K562 (cell line): ENCODE measurements at regions not wholly inside any gene's neighbourhood (a gene's known extent, or its start where the extent isn't known, plus 50 kb on each side); places are given as distances from the start of the nearest gene placed in this dataset.

ENCODE experiments used
- ATAC-seq: fragments of 200-7000 bp; cut with Tn5 transposase; 3 replicates; pipeline ENCODE4 v1.9.1; 2020; ENCODE audit warnings: moderate library complexity
- BruUV-seq: library from RNA; stranded (reverse); fragments of 400-500 nt; replicated peaks from 2 replicates; lab custom pipeline; 2021; lab: Mats Ljungman, UMichigan
- CTCF ChIA-PET: fragments of 300-600 bp; formaldehyde crosslinking; extraction: SDS; loops from one replicate; lab custom pipeline; 2021; ENCODE audit warnings: low intra/inter-chr PET ratio; lab: Yijun Ruan, JAX
- POLR2A ChIA-PET: fragments of 300-600, 350-650 bp; sonication (Branson Sonifier 250); formaldehyde crosslinking; extraction: SDS; loops from one replicate; lab custom pipeline; 2021; ENCODE audit warnings: antibody characterized with exemption, inconsistent platforms; lab: Yijun Ruan, JAX
- DNase-seq, 4 experiments: peaks; one replicate each; pipeline versions ENCODE4 v3.0.0 to v3.0.0-alpha.2; 2011 to 2018; ENCODE audit warnings: low spot score in 3 of 4, mixed read lengths in 3 of 4; ENCODE audit errors: extremely low read depth in 1 of 4
- FAIRE-seq: peaks from 2 replicates; lab custom pipeline; 2011; peaks lifted over from hg19 to GRCh38; lab: Jason Lieb, UNC
- H2AFZ ChIP-seq: 2 replicates; pipeline ENCODE4 v1.6.0; 2011; ENCODE audit warnings: low read depth, low read length, control low read depth, inconsistent platforms
- H3K27ac ChIP-seq: fragments of 200-600 bp; 3 replicates; pipeline ENCODE4 v1.8.0; 2011; ENCODE audit warnings: low read depth, mild to moderate bottlenecking, control low read depth, inconsistent platforms, low read length, moderate library complexity, mixed read lengths; ENCODE audit errors: extremely low read depth
- H3K27me3 ChIP-seq, 2 experiments: fragments of 300-600 bp in 1 of 2; 2 replicates in 1 of 2; 3 replicates in 1 of 2; pipeline versions ENCODE4 v1.6.0 to v1.8.0; 2011; ENCODE audit warnings: inconsistent platforms in 2 of 2, low read length in 2 of 2, mild to moderate bottlenecking in 1 of 2, mixed read lengths in 1 of 2, moderate library complexity in 1 of 2; ENCODE audit not compliant: control insufficient read depth in 2 of 2, insufficient read depth in 2 of 2
- H3K36me3 ChIP-seq: fragments of 300-600 bp; 3 replicates; pipeline ENCODE4 v1.8.0; 2011; ENCODE audit warnings: mild to moderate bottlenecking, low read length, inconsistent platforms; ENCODE audit not compliant: control insufficient read depth, insufficient read depth
- H3K4me1 ChIP-seq, 2 experiments: fragments of 200-600 bp in 1 of 2; replicated peaks in 1 of 2; 2 replicates in 1 of 2; 3 replicates in 1 of 2; pipeline versions ENCODE4 v1.5.1 to v1.8.0; 2011; ENCODE audit warnings: inconsistent platforms in 2 of 2, low read length in 2 of 2, mild to moderate bottlenecking in 1 of 2, mixed read lengths in 1 of 2, moderate library complexity in 1 of 2; ENCODE audit not compliant: control insufficient read depth in 2 of 2, insufficient read depth in 2 of 2
- H3K4me2 ChIP-seq: 2 replicates; pipeline ENCODE4 v1.6.1; 2011; ENCODE audit warnings: low read length, control low read depth, inconsistent platforms, mixed read lengths; ENCODE audit not compliant: insufficient read depth
- H3K4me3 ChIP-seq: fragments of 200-600 bp; sonication (generic), shearing (Covaris generic); 2 replicates; pipeline ENCODE4 v1.5.1; 2016; ENCODE audit warnings: control low read depth, inconsistent platforms
- H3K79me2 ChIP-seq: fragments of 200-600 bp; 3 replicates; pipeline ENCODE4 v1.8.0; 2011; ENCODE audit warnings: low read length, inconsistent platforms; ENCODE audit not compliant: control insufficient read depth, insufficient read depth
- H3K9ac ChIP-seq, 2 experiments: 2 replicates each; pipeline versions ENCODE4 v1.6.0 to v1.6.1; 2011; ENCODE audit warnings: low read depth in 2 of 2, low read length in 2 of 2, control low read depth in 1 of 2, inconsistent platforms in 1 of 2, mild to moderate bottlenecking in 1 of 2, mixed read lengths in 1 of 2; ENCODE audit not compliant: insufficient read depth in 1 of 2
- H3K9me1 ChIP-seq: one replicate; pipeline ENCODE4 v1.6.0; 2011; ENCODE audit warnings: inconsistent platforms, mild to moderate bottlenecking, low read length, moderate library complexity; ENCODE audit not compliant: control insufficient read depth, insufficient read depth
- H3K9me3 ChIP-seq: replicated peaks from 2 replicates; pipeline ENCODE4 v1.5.1; 2011; ENCODE audit warnings: low read depth, low read length, inconsistent platforms; ENCODE audit not compliant: control insufficient read depth, insufficient read depth
- H4K20me1 ChIP-seq: replicated peaks from 2 replicates; pipeline ENCODE4 v1.6.1; 2011; ENCODE audit warnings: low read length, inconsistent platforms, mixed read lengths; ENCODE audit not compliant: control insufficient read depth, insufficient read depth
- ARNT ChIP-seq, 2 experiments: fragments of 450-650 bp; IDR thresholded peaks; 2 replicates each; pipeline ENCODE4 v1.6.1; 2016; ENCODE audit warnings: mild to moderate bottlenecking in 1 of 2
- BDP1 ChIP-seq: IDR thresholded peaks from 3 replicates; pipeline ENCODE4 v1.6.1; 2011; ENCODE audit not compliant: insufficient read length, insufficient read depth
- CEBPB ChIP-seq: fragments of 450-650 bp; IDR thresholded peaks from 2 replicates; pipeline ENCODE4 v1.6.1; 2016; ENCODE audit warnings: missing genetic modification characterization, missing compliant biosample characterization
- CEBPG ChIP-seq, 3 experiments: fragments of 200-800 bp in 1 of 3; sonication (Bioruptor generic) in 1 of 3; sonication (generic) in 1 of 3; formaldehyde crosslinking in 1 of 3; IDR thresholded peaks in 2 of 3; conservative IDR thresholded peaks in 1 of 3; 2 replicates each; pipeline versions ENCODE4 v1.6.1 to v1.8.0; 2016 to 2022; ENCODE audit warnings: missing compliant biosample characterization in 2 of 3, missing genetic modification characterization in 2 of 3, mild to moderate bottlenecking in 1 of 3, missing genetic modification reagents in 1 of 3
- CHCHD3 ChIP-seq: fragments of 250-450 bp; sonication (Bioruptor Pico); IDR thresholded peaks from 2 replicates; pipeline ENCODE4 v2.1.2; 2022; ENCODE audit warnings: mild to moderate bottlenecking
- WGBS: fragments of 100-300 bp; shearing (Covaris generic); methylation state at CpG from one replicate; pipeline ENCODE4 v1.1.6; 2016; ENCODE audit warnings: low coverage, mixed read lengths; ENCODE audit not compliant: insufficient coverage; ENCODE audit errors: missing lambda C conversion rate; 5-methylcytosine and 5-hydroxymethylcytosine counted together
- in situ Hi-C: fragments of 300-500 bp; cut with MboI; formaldehyde crosslinking; loops from 4 replicates; pipeline ENCODE4 v1.15.0; 2018; ENCODE audit warnings: inconsistent platforms, mixed read lengths
- intact Hi-C: fragments of 100-400 bp; cut with micrococcal nuclease; formaldehyde crosslinking; loops from 2 replicates; pipeline ENCODE4 v1.14.2; 2022

GRCh38 chr14:58763210-58763609, 125.4 kb downstream of the DACT1 start:
- Histone ChIP-seq H3K79me2 (no peaks in the 10 kb centered on the region), H4K20me1 (no peaks in the 10 kb centered on the region), H3K9me3 (no peaks in the 10 kb centered on the region), H2AFZ (no peak overlapping the region), H3K4me2 (no peak overlapping the region), H3K27ac (no peak overlapping the region), H3K36me3 (no peaks in the 10 kb centered on the region), H3K4me3 (no peak overlapping the region), H3K4me1 (no peaks in the 10 kb centered on the region; a peak in 1 of 5 replicates), H3K9ac (no peak overlapping the region), H3K27me3 (no peaks in the 10 kb centered on the region), H3K9me1 (no peaks in the 10 kb centered on the region)
- ATAC-seq = no peak
- BruUV-seq = no TSS peak
- FAIRE-seq = no peak
- TF ChIP-seq BDP1 (no peak), CEBPB (peak; percentile 21; the same call in 1 of the 2 replicates), CEBPG (CRISPR knock-in tag; IDR thresholded peaks at IDR 0.05) (no peak), CEBPG (tag; conservative IDR thresholded peaks at IDR 0.05 in 1 of 2, IDR thresholded peaks at IDR 0.05 in 1 of 2) (peak in 1 of 2 experiments; percentile 38; a peak in 1 of 4 replicates)
- ChIA-PET CTCF (no interaction called here), POLR2A (interaction anchor here (0.7 kb wide), 1 partner anchor 12 kb away, joined by 3 read pairs; no protein-coding TSS in a partner anchor)
- WGBS = 17% methylated on average over 4 of the region's 4 CpGs
- in situ Hi-C loops = no loop called here
- intact Hi-C loops = no loop called here
- DNase-seq = no peak

GRCh38 chr14:58765418-58765831, 127.7 kb downstream of the DACT1 start:
- Histone ChIP-seq H4K20me1 (no peaks in the 10 kb centered on the region), H3K79me2 (no peaks in the 10 kb centered on the region), H3K36me3 (no peaks in the 10 kb centered on the region), H3K27ac (no peak overlapping the region), H3K4me1 (no peaks in the 10 kb centered on the region; a peak in 1 of 5 replicates)
- WGBS = 25% methylated on average over 12 of the region's 12 CpGs
- no peak for FAIRE-seq
- intact Hi-C loops = no loop called here
- CTCF ChIA-PET = no interaction called here
- TF ChIP-seq CHCHD3 (CRISPR knock-in tag) = no peak
- no peak for TF ChIP-seq ARNT (IDR thresholded peaks at IDR 0.05)
- TF ChIP-seq, all 486 proteins: peak for 0
- Histone ChIP-seq H2AFZ (no peak overlapping the region), H3K4me2 (no peak overlapping the region), H3K4me3 (no peak overlapping the region), H3K9ac (no peak overlapping the region), H3K9me1 (no peaks in the 10 kb centered on the region), H3K27me3 (no peaks in the 10 kb centered on the region), H3K9me3 (no peaks in the 10 kb centered on the region)
- ATAC-seq (no peak), DNase-seq (no peak)
- in situ Hi-C loops = no loop called here
- POLR2A ChIA-PET = interaction anchor here (1.2 kb wide), 1 partner anchor 14 kb away, joined by 3 read pairs; no protein-coding TSS in a partner anchor
- BruUV-seq = no TSS peak
